ENCODE measurements at regions not wholly inside any gene's neighbourhood (a gene's known extent, or its start where the extent isn't known, plus 50 kb on each side); places are given as distances from the start of the nearest gene placed in this dataset.

DNA sequence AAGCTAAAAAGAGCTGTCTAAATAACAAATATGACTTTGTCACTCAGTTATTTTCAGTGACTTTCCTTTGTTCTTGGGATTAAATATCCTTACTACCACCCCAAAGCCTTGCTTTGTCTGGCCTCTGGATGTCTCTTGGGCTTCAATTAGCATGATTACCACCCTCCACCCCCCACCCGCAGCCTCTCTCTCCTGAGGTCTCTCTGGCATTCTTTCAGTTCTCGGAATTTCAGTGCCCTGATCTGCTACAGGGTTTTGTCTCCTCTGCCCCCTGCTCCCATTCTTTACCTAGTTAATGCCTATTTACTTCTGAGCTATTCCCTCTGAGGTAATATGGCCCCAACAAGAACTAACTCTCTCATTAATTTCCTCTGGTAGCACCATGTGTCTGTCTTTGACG, 376.4 kb downstream of the DEPDC1B start:
- TF ChIP-seq CTCF (CRISPR knock-in tag; IDR thresholded peaks at IDR 0.05): no peak
- TF ChIP-seq NCOA1 (CRISPR knock-in tag; IDR thresholded peaks at IDR 0.05): no peak
- no peak for TF ChIP-seq NFE2 (CRISPR knock-in tag; IDR thresholded peaks at IDR 0.05)
- no peak for TF ChIP-seq HCFC1 (IDR thresholded peaks at IDR 0.05; ENCODE audit: low read depth, low read length)
- TF ChIP-seq, protein P1, sequence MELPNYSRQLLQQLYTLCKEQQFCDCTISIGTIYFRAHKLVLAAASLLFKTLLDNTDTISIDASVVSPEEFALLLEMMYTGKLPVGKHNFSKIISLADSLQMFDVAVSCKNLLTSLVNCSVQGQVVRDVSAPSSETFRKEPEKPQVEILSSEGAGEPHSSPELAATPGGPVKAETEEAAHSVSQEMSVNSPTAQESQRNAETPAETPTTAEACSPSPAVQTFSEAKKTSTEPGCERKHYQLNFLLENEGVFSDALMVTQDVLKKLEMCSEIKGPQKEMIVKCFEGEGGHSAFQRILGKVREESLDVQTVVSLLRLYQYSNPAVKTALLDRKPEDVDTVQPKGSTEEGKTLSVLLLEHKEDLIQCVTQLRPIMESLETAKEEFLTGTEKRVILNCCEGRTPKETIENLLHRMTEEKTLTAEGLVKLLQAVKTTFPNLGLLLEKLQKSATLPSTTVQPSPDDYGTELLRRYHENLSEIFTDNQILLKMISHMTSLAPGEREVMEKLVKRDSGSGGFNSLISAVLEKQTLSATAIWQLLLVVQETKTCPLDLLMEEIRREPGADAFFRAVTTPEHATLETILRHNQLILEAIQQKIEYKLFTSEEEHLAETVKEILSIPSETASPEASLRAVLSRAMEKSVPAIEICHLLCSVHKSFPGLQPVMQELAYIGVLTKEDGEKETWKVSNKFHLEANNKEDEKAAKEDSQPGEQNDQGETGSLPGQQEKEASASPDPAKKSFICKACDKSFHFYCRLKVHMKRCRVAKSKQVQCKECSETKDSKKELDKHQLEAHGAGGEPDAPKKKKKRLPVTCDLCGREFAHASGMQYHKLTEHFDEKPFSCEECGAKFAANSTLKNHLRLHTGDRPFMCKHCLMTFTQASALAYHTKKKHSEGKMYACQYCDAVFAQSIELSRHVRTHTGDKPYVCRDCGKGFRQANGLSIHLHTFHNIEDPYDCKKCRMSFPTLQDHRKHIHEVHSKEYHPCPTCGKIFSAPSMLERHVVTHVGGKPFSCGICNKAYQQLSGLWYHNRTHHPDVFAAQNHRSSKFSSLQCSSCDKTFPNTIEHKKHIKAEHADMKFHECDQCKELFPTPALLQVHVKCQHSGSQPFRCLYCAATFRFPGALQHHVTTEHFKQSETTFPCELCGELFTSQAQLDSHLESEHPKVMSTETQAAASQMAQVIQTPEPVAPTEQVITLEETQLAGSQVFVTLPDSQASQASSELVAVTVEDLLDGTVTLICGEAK (IDR thresholded peaks at IDR 0.05): no peak
- TF ChIP-seq, protein P1 (CRISPR knock-in tag; IDR thresholded peaks at IDR 0.05): no peak
- TF ChIP-seq, protein P2, sequence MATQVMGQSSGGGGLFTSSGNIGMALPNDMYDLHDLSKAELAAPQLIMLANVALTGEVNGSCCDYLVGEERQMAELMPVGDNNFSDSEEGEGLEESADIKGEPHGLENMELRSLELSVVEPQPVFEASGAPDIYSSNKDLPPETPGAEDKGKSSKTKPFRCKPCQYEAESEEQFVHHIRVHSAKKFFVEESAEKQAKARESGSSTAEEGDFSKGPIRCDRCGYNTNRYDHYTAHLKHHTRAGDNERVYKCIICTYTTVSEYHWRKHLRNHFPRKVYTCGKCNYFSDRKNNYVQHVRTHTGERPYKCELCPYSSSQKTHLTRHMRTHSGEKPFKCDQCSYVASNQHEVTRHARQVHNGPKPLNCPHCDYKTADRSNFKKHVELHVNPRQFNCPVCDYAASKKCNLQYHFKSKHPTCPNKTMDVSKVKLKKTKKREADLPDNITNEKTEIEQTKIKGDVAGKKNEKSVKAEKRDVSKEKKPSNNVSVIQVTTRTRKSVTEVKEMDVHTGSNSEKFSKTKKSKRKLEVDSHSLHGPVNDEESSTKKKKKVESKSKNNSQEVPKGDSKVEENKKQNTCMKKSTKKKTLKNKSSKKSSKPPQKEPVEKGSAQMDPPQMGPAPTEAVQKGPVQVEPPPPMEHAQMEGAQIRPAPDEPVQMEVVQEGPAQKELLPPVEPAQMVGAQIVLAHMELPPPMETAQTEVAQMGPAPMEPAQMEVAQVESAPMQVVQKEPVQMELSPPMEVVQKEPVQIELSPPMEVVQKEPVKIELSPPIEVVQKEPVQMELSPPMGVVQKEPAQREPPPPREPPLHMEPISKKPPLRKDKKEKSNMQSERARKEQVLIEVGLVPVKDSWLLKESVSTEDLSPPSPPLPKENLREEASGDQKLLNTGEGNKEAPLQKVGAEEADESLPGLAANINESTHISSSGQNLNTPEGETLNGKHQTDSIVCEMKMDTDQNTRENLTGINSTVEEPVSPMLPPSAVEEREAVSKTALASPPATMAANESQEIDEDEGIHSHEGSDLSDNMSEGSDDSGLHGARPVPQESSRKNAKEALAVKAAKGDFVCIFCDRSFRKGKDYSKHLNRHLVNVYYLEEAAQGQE (IDR thresholded peaks at IDR 0.05; ENCODE audit: borderline replicate concordance in 1 of 2, low read depth in 1 of 2, low read length in 2 of 2): no peak
- TF ChIP-seq POLR2AphosphoS5 (IDR thresholded peaks at IDR 0.05; ENCODE audit: low read depth, low read length): no peak
- no peak for TF ChIP-seq JUND (CRISPR knock-in tag; IDR thresholded peaks at IDR 0.05)
- TF ChIP-seq JUNB (CRISPR knock-in tag; IDR thresholded peaks at IDR 0.05; ENCODE audit: borderline replicate concordance): no peak
- TF ChIP-seq ESRRA (CRISPR knock-in tag; IDR thresholded peaks at IDR 0.05; ENCODE audit: low read depth): no peak
- no peak for TF ChIP-seq ZNF335 (CRISPR knock-in tag; IDR thresholded peaks at IDR 0.05)
